Gastroesophageal sphincter (tissue), 4 donors: ENCODE measurements at regions not wholly inside any gene's neighbourhood (a gene's known extent, or its start where the extent isn't known, plus 50 kb on each side); places are given as distances from the start of the nearest gene placed in this dataset.

Experiments used
- ATAC-seq: fragments of 150-250 bp; one replicate; pipeline ENCODE4 v1.9.1; 2016; ENCODE audit warnings: mild to moderate bottlenecking, moderate library complexity
- H3K27ac ChIP-seq, 4 donors: fragments of 200-600 bp; sonication (generic) in 3 of 4; 1 replicate in 3 of 4; 2 replicates in 1 of 4; pipeline ENCODE4 v1.5.1; 2016 to 2019
- H3K27me3 ChIP-seq: fragments of 200-600 bp; sonication (generic); one replicate; pipeline ENCODE4 v1.5.1; 2019
- H3K36me3 ChIP-seq, 2 donors: fragments of 200-600 bp; sonication (generic); one replicate each; pipeline ENCODE4 v1.5.1; 2019; ENCODE audit warnings: control low read depth in 1 of 2
- H3K4me1 ChIP-seq, 3 donors: fragments of 200-600 bp; sonication (generic); 1 replicate in 2 of 3; 2 replicates in 1 of 3; pipeline ENCODE4 v1.5.1; 2016 to 2019; ENCODE audit warnings: control low read depth in 2 of 3
- H3K4me3 ChIP-seq, 2 donors: fragments of 200-600 bp; sonication (generic); one replicate each; pipeline ENCODE4 v1.5.1; 2019; ENCODE audit warnings: mild to moderate bottlenecking in 1 of 2, moderate library complexity in 1 of 2
- H3K9me3 ChIP-seq, 3 donors: fragments of 200-600 bp; sonication (generic); one replicate each; pipeline ENCODE4 v1.5.1; 2017 to 2019; ENCODE audit warnings: control low read depth in 2 of 3
- EP300 ChIP-seq: sonication (generic); formaldehyde crosslinking; IDR thresholded peaks from one replicate; pipeline ENCODE4 v1.6.1; 2017; ENCODE audit warnings: antibody characterized with exemption, mild to moderate bottlenecking
- POLR2A ChIP-seq, 2 donors: fragments of 450-650 bp; IDR thresholded peaks; one replicate each; pipeline ENCODE4 v1.6.1; 2017; ENCODE audit warnings: antibody characterized with exemption in 2 of 2, mild to moderate bottlenecking in 2 of 2, moderate library complexity in 1 of 2
- POLR2AphosphoS5 ChIP-seq: sonication (generic); formaldehyde crosslinking; IDR thresholded peaks from one replicate; pipeline ENCODE4 v1.6.1; 2017; ENCODE audit warnings: antibody characterized with exemption
- WGBS, 2 donors: methylation state at CpG; one replicate each; pipeline ENCODE4 v1.1.5; 2018; ENCODE audit warnings: low coverage in 1 of 2; 5-methylcytosine and 5-hydroxymethylcytosine counted together
- TF ChIP-seq, protein P1 (sequence below), 4 experiments: fragments of 200-600 bp in 2 of 4; fragments of 450-650 bp in 2 of 4; sonication (generic) in 1 of 4; IDR thresholded peaks; one replicate each; pipeline ENCODE4 v1.5.1; 2017 to 2019; ENCODE audit warnings: antibody characterized with exemption in 4 of 4, mild to moderate bottlenecking in 2 of 4, moderate library complexity in 2 of 4

DNA sequence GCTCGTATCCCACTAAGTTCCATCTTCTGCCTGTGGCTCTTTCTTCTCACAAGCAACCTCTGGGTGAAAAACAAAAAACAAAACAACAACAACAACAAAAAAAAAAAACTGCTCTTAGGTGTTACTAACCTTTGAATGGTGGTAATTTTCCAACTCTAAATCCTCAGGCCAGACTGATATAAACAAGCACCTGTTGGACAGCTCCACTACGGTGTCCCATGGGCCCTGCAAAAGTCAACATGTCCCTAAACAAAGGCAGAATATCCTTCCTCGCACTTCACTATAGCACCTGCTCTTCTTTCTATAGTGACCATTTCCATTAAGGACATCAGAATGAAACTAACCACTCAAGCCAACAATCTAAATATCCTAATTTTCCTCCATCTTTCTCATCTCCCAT is 54.6 kb upstream of the PARM1 start:
- Histone ChIP-seq H3K27me3 (no peaks in the 10 kb centered on the region), H3K27ac (no peak overlapping the region), H3K9me3 (no peaks in the 10 kb centered on the region), H3K36me3 (no peaks in the 10 kb centered on the region), H3K4me3 (no peak overlapping the region), H3K4me1 (peaks cover 0 to 14% (median 0%) of the 10 kb centered on the region in 3 donors)
- ATAC-seq = no peak
- TF ChIP-seq, protein P1, sequence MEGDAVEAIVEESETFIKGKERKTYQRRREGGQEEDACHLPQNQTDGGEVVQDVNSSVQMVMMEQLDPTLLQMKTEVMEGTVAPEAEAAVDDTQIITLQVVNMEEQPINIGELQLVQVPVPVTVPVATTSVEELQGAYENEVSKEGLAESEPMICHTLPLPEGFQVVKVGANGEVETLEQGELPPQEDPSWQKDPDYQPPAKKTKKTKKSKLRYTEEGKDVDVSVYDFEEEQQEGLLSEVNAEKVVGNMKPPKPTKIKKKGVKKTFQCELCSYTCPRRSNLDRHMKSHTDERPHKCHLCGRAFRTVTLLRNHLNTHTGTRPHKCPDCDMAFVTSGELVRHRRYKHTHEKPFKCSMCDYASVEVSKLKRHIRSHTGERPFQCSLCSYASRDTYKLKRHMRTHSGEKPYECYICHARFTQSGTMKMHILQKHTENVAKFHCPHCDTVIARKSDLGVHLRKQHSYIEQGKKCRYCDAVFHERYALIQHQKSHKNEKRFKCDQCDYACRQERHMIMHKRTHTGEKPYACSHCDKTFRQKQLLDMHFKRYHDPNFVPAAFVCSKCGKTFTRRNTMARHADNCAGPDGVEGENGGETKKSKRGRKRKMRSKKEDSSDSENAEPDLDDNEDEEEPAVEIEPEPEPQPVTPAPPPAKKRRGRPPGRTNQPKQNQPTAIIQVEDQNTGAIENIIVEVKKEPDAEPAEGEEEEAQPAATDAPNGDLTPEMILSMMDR (IDR thresholded peaks at IDR 0.05) = no peak
- TF ChIP-seq EP300 (no peak), POLR2A (IDR thresholded peaks at IDR 0.05) (no peak)
- 84 to 91% methylated on average over 3 of the region's 3 CpGs for WGBS, 2 donors

DNA sequence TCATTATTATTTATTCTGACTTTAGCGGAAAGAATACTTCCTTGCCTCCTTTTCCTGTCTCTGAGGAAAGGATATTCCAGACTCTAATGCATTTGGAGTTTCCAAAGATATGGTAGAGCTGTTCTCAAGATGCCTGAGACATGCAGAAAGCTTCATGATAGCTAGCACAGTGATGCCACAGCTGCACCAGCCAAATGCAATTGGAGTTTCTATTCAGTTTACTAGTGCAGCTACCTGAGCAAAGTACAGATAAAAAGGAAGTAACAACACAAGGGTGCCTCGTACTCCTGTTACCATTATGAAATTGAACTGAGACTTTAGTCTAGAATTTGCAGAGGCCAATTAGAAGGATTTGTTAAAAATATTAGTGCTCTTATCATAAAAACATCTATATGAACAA is 57.5 kb upstream of the PARM1 start:
- 65 to 88% methylated on average over 2 of the region's 2 CpGs for WGBS, 2 donors
- no peaks in the 10 kb centered on the region for H3K27me3 ChIP-seq

DNA sequence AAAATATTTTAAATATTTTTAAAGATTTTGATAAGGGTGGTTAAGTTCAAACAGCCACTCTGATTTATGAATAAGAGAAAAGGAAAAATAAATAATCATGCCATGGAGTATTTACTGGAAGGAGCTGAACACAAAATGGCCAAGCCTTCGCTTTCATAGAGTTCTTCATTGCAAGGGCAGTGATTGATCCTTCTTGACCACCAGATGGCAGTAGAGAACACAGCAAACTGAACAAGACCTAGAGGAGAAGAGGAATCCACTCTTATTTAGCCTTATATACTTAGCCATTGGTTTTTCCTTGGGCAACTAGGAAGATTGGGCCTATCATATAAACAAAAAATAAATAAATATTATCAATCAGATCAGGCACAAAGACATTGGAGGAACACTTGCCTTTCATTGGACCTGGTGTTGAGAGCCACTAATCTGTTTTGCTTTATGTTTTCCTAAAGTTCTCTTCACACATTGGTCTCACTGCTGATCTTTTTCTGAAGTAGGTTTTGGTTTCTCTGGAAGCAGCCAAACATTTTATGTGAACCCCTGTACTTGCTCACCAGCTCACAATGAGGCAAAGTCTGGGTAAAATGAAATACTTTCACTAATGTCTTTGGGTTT is 58.1 kb upstream of the PARM1 start:
- Histone ChIP-seq H3K27me3 (no peaks in the 10 kb centered on the region), H3K27ac (no peak overlapping the region), H3K9me3 (no peaks in the 10 kb centered on the region), H3K4me3 (no peak overlapping the region), H3K36me3 (no peaks in the 10 kb centered on the region), H3K4me1 (peaks cover 0 to 20% (median 0%) of the 10 kb centered on the region in 3 donors)
- 0 to 23% methylated on average over 1 of the region's 1 CpG for WGBS, 2 donors
- TF ChIP-seq, protein P1 (IDR thresholded peaks at IDR 0.05) = peak; percentile 74 to 88 (median 84)
- no peak for TF ChIP-seq POLR2A (IDR thresholded peaks at IDR 0.05)
- TF ChIP-seq EP300 = no peak
- TF ChIP-seq POLR2AphosphoS5 = no peak
- ATAC-seq = peak; percentile 80

More for the DNA sequence above, 57.5 kb upstream of the PARM1 start:
- H3K27ac ChIP-seq = no peak overlapping the region
- no peaks in the 10 kb centered on the region for H3K9me3 ChIP-seq
- no peak overlapping the region for H3K4me3 ChIP-seq
- H3K4me1 ChIP-seq = peaks cover 0 to 20% (median 0%) of the 10 kb centered on the region in 3 donors
- H3K36me3 ChIP-seq = no peaks in the 10 kb centered on the region
- TF ChIP-seq, protein P1 (IDR thresholded peaks at IDR 0.05) = no peak
- ATAC-seq = no peak

DNA sequence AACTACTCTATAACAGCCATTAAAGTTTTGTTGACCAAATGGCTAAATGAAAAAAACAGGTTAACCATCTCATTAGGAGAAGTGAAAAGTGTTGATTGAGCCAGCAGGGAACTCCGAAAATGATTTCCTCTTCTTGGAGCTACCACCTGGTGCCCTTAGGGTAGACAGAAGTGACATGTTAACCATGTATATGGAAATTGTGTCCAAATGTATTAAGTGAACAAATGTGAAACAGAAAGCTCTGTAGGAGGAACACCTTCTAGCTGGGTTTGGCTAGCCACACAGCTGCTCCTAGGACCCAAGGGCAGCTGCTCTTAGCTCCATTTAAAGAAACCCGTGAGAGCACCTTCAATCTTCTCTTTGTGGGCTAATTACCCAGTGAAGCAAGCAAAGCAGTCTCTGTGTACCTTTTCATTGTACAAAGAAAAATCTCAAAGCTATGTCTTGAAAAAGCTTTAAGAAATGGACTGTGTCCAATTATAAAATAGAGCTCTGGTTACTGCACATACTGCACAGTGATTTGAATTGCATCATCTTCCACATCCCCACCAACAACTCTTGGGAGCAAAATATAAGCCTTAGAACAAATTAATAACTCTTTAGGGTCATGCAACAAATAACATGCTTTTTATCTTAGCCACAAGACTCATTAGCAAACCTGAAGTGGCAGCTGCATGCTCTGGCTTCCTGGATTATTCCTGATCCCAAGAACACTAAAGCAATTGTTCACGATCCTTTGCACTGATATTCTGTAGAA is 59.2 kb upstream of the PARM1 start:
- Histone ChIP-seq H3K36me3 (no peaks in the 10 kb centered on the region), H3K4me3 (no peak overlapping the region), H3K4me1 (peaks cover 0 to 20% (median 0%) of the 10 kb centered on the region in 3 donors), H3K27me3 (no peaks in the 10 kb centered on the region), H3K27ac (peak overlapping the region in 2 of 4 donors; percentile 29 to 49), H3K9me3 (no peaks in the 10 kb centered on the region)
- TF ChIP-seq POLR2A (IDR thresholded peaks at IDR 0.05) (no peak), POLR2AphosphoS5 (no peak)
- ATAC-seq = no peak
- WGBS, 2 donors = 58 to 60% methylated on average over 3 of the region's 3 CpGs

DNA sequence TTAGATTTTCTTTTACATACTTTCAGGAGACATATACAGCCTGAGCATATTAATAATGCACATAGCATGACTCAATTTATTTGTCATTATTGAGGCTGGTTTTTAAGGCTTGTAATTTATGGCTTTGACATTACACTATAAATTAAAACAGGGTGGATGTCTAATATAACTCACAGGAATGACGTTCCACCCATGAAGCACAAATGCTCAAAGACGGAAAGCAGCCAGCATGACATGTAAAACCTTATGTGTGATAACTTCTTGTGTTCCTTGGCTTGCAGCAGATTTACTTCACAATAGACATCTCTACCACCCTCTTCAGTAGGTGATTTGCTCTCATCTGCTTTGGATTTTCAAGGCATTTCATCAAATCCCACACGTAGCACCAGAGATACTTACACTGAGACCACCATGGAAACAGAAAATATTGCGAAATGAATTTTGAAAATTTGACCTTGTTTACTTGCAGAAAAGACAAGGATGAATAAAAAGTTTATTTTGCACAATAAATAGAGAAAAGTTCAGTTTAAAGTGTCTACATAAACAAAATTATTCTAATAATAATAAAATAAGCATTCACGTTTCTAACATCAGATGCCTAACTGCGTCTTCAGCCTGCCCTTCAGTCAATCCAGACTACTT is 64.7 kb upstream of the BTC start:
- Histone ChIP-seq H3K4me1 (no peaks in the 10 kb centered on the region), H3K4me3 (no peak overlapping the region), H3K36me3 (no peaks in the 10 kb centered on the region), H3K27me3 (no peaks in the 10 kb centered on the region), H3K27ac (no peak overlapping the region), H3K9me3 (no peaks in the 10 kb centered on the region)
- ATAC-seq = no peak
- 77 to 87% methylated on average over 3 to 6 of the region's 6 CpGs for WGBS, 2 donors
- TF ChIP-seq POLR2A (IDR thresholded peaks at IDR 0.05) (no peak), EP300 (no peak), POLR2AphosphoS5 (no peak)
- TF ChIP-seq, protein P1 (IDR thresholded peaks at IDR 0.05) = no peak
